Progenitor cell of endocrine pancreas (in vitro differentiated cells): ENCODE measurements at regions not wholly inside any gene's neighbourhood (a gene's known extent, or its start where the extent isn't known, plus 50 kb on each side); places are given as distances from the start of the nearest gene placed in this dataset.

Experiments used
- DNase-seq: peaks from one replicate; pipeline ENCODE4 v3.0.0; 2021; ENCODE audit warnings: low spot score; ENCODE audit not compliant: unreplicated experiment
- H3K27ac Mint-ChIP-seq: 2 replicates; pipeline ENCODE4 v1.8.0; 2021; ENCODE audit warnings: mild to moderate bottlenecking, moderate library complexity, mixed read lengths
- H3K27me3 Mint-ChIP-seq: 2 replicates; pipeline ENCODE4 v1.8.0; 2021; ENCODE audit warnings: mixed read lengths
- H3K36me3 Mint-ChIP-seq: 2 replicates; pipeline ENCODE4 v1.8.0; 2022; ENCODE audit warnings: mixed read lengths; ENCODE audit not compliant: insufficient read depth
- H3K4me1 Mint-ChIP-seq: 2 replicates; pipeline ENCODE4 v1.8.0; 2021; ENCODE audit warnings: low read depth, mixed read lengths
- H3K4me3 Mint-ChIP-seq: 2 replicates; pipeline ENCODE4 v1.8.0; 2021; ENCODE audit warnings: low read depth, mild to moderate bottlenecking, moderate library complexity, mixed read lengths
- H3K9me3 Mint-ChIP-seq: 2 replicates; pipeline ENCODE4 v1.8.0; 2021; ENCODE audit warnings: low read depth, mixed read lengths
- TF ChIP-seq, protein P1 (sequence below): fragments of 200-600 bp; sonication (generic); IDR thresholded peaks from one replicate; pipeline ENCODE4 v1.5.0; 2021; ENCODE audit warnings: antibody characterized with exemption, mild to moderate bottlenecking; ENCODE audit not compliant: unreplicated experiment

DNA sequence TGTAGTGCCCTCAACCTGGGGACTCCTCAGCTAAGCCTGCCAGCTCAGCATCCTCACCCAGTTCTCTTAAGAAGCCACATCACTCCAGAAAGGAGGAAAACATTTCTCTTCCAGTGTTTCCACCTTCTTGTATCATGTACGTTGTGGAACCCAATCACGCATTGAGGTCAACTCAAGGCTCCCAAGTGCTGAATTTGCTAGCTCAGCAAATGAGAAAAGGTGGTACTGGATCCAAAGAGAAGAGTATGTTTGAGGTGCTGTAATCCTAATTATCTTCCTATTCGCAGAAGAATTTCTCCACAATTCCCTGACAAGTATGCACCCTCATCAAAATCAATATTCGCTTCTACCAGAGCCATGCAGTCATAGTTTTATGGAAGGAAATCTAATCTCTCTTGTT lies 335.0 kb upstream of the C16orf82 start:
- H3K27ac Mint-ChIP-seq, result no peak overlapping the region
- TF ChIP-seq, protein P1, sequence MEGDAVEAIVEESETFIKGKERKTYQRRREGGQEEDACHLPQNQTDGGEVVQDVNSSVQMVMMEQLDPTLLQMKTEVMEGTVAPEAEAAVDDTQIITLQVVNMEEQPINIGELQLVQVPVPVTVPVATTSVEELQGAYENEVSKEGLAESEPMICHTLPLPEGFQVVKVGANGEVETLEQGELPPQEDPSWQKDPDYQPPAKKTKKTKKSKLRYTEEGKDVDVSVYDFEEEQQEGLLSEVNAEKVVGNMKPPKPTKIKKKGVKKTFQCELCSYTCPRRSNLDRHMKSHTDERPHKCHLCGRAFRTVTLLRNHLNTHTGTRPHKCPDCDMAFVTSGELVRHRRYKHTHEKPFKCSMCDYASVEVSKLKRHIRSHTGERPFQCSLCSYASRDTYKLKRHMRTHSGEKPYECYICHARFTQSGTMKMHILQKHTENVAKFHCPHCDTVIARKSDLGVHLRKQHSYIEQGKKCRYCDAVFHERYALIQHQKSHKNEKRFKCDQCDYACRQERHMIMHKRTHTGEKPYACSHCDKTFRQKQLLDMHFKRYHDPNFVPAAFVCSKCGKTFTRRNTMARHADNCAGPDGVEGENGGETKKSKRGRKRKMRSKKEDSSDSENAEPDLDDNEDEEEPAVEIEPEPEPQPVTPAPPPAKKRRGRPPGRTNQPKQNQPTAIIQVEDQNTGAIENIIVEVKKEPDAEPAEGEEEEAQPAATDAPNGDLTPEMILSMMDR, result no peak
- DNase-seq, result no peak
- no peaks in the 10 kb centered on the region for H3K36me3 Mint-ChIP-seq
- H3K4me1 Mint-ChIP-seq, result peaks cover 10% of the 10 kb centered on the region
- H3K4me3 Mint-ChIP-seq, result no peak overlapping the region
- H3K27me3 Mint-ChIP-seq, result peaks cover 18% of the 10 kb centered on the region
- no peaks in the 10 kb centered on the region for H3K9me3 Mint-ChIP-seq

DNA sequence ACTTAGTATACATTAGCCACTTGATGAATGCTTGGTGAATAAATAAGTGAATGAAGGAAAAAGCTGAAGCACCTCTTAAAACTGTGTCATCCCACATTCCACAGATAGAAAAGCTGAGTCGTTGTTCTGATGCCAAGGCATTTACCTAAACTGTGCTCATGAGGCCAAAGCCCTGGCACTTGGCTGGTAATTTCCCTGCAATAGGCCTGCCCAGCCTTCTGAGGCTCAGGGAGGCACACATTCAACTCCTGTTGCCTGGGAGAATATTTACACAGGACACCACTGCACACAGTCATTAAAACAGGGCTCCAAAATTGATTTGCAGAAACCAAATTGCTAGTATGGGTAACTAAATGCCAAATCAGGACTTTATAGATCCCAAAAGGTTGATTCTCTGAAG lies 333.0 kb upstream of the C16orf82 start:
- no peak for DNase-seq
- Mint-ChIP-seq H3K27ac (no peak overlapping the region), H3K9me3 (no peaks in the 10 kb centered on the region), H3K4me3 (no peak overlapping the region), H3K27me3 (peaks cover 16% of the 10 kb centered on the region), H3K36me3 (no peaks in the 10 kb centered on the region), H3K4me1 (peaks cover 6% of the 10 kb centered on the region)
- TF ChIP-seq, protein P1, result no peak

DNA sequence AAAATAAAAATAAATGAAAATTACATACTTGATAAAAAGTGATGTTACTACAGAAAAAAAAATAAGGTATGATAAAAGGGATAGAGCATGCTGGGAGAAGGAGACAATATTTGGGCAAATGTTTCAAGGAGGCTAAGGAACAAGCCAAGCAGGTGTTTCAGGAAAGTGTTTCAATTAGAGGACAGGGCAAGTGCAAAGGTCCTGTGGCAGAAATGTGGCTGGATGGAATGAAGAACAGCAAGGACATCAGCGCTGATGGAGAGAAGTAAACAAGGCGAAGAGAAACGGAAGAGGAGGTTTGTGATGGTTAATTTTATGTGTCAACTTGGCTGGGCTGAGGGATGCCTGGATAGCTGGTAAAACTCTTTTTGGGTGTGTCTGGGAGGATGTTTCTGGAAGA lies 331.2 kb upstream of the C16orf82 start:
- TF ChIP-seq, protein P1, result no peak
- Mint-ChIP-seq H3K27ac (no peak overlapping the region), H3K27me3 (peaks cover 12% of the 10 kb centered on the region), H3K9me3 (no peaks in the 10 kb centered on the region), H3K4me3 (no peak overlapping the region), H3K4me1 (peaks cover 6% of the 10 kb centered on the region), H3K36me3 (no peaks in the 10 kb centered on the region)
- no peak for DNase-seq

DNA sequence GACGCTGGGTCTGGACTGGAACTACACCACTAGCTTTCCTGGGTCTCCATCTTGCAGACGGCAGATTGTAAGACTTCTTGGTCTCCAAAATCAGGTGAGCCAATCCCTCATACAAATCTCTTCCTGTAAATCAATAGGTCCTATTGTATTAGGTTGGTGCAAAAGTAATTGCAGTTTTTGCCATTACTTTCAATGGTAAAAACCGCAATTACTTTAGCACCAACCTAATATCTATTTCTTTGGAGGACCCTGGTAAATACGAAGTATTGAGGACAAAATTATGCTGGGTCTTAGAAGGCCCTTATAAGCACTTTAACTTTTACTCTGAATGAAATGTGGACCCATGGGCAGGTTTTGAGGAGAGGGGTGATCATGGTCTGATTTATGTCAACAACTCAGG lies 330.6 kb upstream of the C16orf82 start:
- Mint-ChIP-seq H3K9me3 (no peaks in the 10 kb centered on the region), H3K36me3 (no peaks in the 10 kb centered on the region), H3K4me1 (peaks cover 6% of the 10 kb centered on the region), H3K27me3 (peaks cover 13% of the 10 kb centered on the region), H3K27ac (no peak overlapping the region), H3K4me3 (no peak overlapping the region)
- TF ChIP-seq, protein P1, result no peak
- DNase-seq, result no peak

DNA sequence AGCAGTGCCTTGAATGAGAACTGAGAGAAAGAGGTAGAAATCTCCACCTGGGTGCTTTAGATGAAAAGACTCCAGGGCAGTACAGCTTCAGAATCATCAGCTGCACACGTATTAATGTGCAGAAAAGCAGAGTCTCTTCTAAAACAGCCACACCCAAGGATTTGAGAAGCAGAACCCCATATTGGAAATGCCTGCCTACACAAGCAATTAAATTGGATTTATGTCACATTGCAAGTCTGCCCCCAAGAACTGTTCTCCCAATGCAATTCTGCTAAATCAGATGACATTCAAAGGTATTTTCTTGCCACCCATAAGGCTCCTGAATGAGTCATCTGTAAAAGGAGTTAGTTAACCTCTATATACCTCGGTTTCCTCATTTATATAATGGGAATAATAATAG lies 326.0 kb upstream of the C16orf82 start:
- TF ChIP-seq, protein P1, result no peak
- no peak for DNase-seq
- H3K27ac Mint-ChIP-seq, result no peak overlapping the region
- peaks cover 32% of the 10 kb centered on the region for H3K27me3 Mint-ChIP-seq
- no peak overlapping the region for H3K4me3 Mint-ChIP-seq
- no peaks in the 10 kb centered on the region for H3K4me1 Mint-ChIP-seq
- H3K9me3 Mint-ChIP-seq, result no peaks in the 10 kb centered on the region
- no peaks in the 10 kb centered on the region for H3K36me3 Mint-ChIP-seq
